ENCODE measurements at regions not wholly inside any gene's neighbourhood (a gene's known extent, or its start where the extent isn't known, plus 50 kb on each side); places are given as distances from the start of the nearest gene placed in this dataset.

GRCh38 chr6:78810146-78810545, 57.2 kb upstream of the IRAK1BP1 start:
- TF ChIP-seq, protein P1, sequence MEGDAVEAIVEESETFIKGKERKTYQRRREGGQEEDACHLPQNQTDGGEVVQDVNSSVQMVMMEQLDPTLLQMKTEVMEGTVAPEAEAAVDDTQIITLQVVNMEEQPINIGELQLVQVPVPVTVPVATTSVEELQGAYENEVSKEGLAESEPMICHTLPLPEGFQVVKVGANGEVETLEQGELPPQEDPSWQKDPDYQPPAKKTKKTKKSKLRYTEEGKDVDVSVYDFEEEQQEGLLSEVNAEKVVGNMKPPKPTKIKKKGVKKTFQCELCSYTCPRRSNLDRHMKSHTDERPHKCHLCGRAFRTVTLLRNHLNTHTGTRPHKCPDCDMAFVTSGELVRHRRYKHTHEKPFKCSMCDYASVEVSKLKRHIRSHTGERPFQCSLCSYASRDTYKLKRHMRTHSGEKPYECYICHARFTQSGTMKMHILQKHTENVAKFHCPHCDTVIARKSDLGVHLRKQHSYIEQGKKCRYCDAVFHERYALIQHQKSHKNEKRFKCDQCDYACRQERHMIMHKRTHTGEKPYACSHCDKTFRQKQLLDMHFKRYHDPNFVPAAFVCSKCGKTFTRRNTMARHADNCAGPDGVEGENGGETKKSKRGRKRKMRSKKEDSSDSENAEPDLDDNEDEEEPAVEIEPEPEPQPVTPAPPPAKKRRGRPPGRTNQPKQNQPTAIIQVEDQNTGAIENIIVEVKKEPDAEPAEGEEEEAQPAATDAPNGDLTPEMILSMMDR (IDR thresholded peaks at IDR 0.05): peak in 2 of 12 donors; percentile 12 to 29
- TF ChIP-seq POLR2A (IDR thresholded peaks at IDR 0.05): no peak
